ENCODE measurements at regions not wholly inside any gene's neighbourhood (a gene's known extent, or its start where the extent isn't known, plus 50 kb on each side); places are given as distances from the start of the nearest gene placed in this dataset.

- no peak for TF ChIP-seq POLR2A (IDR thresholded peaks at IDR 0.05)
- no peak for TF ChIP-seq CTCF (IDR thresholded peaks at IDR 0.05)
These were observed 929.1 kb downstream of the DSC3 start for GRCh38 chr18:30113454-30113853.
